ENCODE measurements at regions not wholly inside any gene's neighbourhood (a gene's known extent, or its start where the extent isn't known, plus 50 kb on each side); places are given as distances from the start of the nearest gene placed in this dataset.
"Not testable (repeated sequence)": the region's sequence is repeated elsewhere in the genome, so short reads cannot be mapped to it uniquely, and the experiment has no call there.

GRCh38 chr4:12016729-12017128, 588.0 kb upstream of the HS3ST1 start:
- no peak for DNase-seq

GRCh38 chr4:12005471-12005870, 576.8 kb upstream of the HS3ST1 start:
- DNase-seq, result no peak

GRCh38 chr4:11996581-11996980, 567.9 kb upstream of the HS3ST1 start:
- not testable (repeated sequence) for DNase-seq

GRCh38 chr4:11976726-11977263, 548.1 kb upstream of the HS3ST1 start:
- no peak for DNase-seq

GRCh38 chr4:11973270-11973669, 544.6 kb upstream of the HS3ST1 start:
- DNase-seq, result no peak

- no peak for DNase-seq
Measured at GRCh38 chr4:11970754-11971153, 542.1 kb upstream of the HS3ST1 start.

- DNase-seq, result no peak
Measured at GRCh38 chr4:11966782-11967181, 538.1 kb upstream of the HS3ST1 start.

- DNase-seq, result no peak
Measured at GRCh38 chr4:11954093-11954492, 525.4 kb upstream of the HS3ST1 start.

- DNase-seq, result no peak
Measured at GRCh38 chr4:11949355-11949754, 520.7 kb upstream of the HS3ST1 start.

GRCh38 chr4:11947629-11948028, 518.9 kb upstream of the HS3ST1 start:
- not testable (repeated sequence) for DNase-seq

- no peak for DNase-seq
Measured at GRCh38 chr4:11937941-11938340, 509.2 kb upstream of the HS3ST1 start.

- no peak for DNase-seq
Measured at GRCh38 chr4:11931266-11931820, 502.6 kb upstream of the HS3ST1 start.

GRCh38 chr4:11929080-11929479, 500.4 kb upstream of the HS3ST1 start:
- no peak for DNase-seq

GRCh38 chr4:11919316-11919715, 490.6 kb upstream of the HS3ST1 start:
- DNase-seq, result no peak

GRCh38 chr4:11914406-11914805, 485.7 kb upstream of the HS3ST1 start:
- no peak for DNase-seq

GRCh38 chr4:11912886-11913285, 484.2 kb upstream of the HS3ST1 start:
- no peak for DNase-seq

- no peak for DNase-seq
Measured at GRCh38 chr4:11910812-11911211, 482.1 kb upstream of the HS3ST1 start.

- DNase-seq, result no peak
Measured at GRCh38 chr4:11908712-11909111, 480.0 kb upstream of the HS3ST1 start.

GRCh38 chr4:11908205-11908604, 479.5 kb upstream of the HS3ST1 start:
- DNase-seq, result no peak

GRCh38 chr4:11904846-11905739, 476.4 kb upstream of the HS3ST1 start:
- DNase-seq, result no peak

- DNase-seq, result no peak
Measured at GRCh38 chr4:11904117-11904535, 475.4 kb upstream of the HS3ST1 start.

- DNase-seq, result no peak
Measured at GRCh38 chr4:11901089-11901488, 472.4 kb upstream of the HS3ST1 start.

- no peak for DNase-seq
Measured at GRCh38 chr4:11900359-11900758, 471.7 kb upstream of the HS3ST1 start.

- DNase-seq, result no peak
Measured at GRCh38 chr4:11898796-11899195, 470.1 kb upstream of the HS3ST1 start.
